ENCODE measurements at regions not wholly inside any gene's neighbourhood (a gene's known extent, or its start where the extent isn't known, plus 50 kb on each side); places are given as distances from the start of the nearest gene placed in this dataset.

DNA sequence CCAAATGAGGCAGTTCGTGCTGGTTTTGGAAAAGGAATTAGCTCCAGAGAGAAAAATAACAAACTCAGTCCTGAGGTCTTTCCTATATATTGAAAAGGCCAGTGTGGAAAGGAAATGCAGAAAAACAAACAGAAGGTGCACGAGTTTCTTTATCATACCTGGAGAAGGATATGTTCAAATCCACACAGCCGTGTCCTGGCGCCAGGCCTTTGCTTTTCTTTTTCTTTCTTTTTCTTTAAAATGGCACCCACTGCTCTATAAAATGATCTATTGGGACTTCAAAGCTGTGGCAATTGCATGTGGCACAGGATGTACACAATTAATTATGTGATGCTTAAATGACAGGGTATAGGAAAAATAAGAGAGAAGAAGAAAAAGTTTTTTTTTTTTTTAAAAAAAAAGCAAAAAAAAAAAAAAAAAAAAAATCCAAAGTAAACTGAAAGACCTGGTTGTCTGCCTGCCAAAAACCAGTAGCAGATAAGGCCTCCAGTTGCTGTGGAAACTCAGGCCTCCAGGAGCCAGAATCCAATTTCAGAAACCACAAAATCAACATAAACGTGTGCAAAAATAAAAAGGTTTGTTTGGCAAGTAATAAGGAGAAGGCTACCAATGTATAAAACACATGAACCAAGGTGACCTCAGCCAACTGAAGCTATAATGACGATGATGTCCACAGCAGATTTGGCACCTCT lies 957.6 kb upstream of the SOX9 start:
- Histone ChIP-seq H3K36me3 (ENCODE audit: control insufficient read depth, insufficient read depth, low read length) (no peaks in the 10 kb centered on the region), H3K4me1 (ENCODE audit: control insufficient read depth, insufficient read depth, low read length) (peaks cover 2% of the 10 kb centered on the region; the same call in 1 of the 2 replicates), H3K9me3 (ENCODE audit: control insufficient read depth, insufficient read depth, low read depth, low read length) (no peaks in the 10 kb centered on the region), H3K27ac (ENCODE audit: low read length) (no peak overlapping the region), H3K27me3 (ENCODE audit: control insufficient read depth, insufficient read depth, low read length) (peaks cover 2% of the 10 kb centered on the region; the same call in 1 of the 2 replicates), H3K4me3 (ENCODE audit: low read depth in 2 of 2, low read length in 2 of 2) (no peak overlapping the region)
- in situ Hi-C loops (cut with HindIII; ENCODE audit: low pct_unique_long_range_greater_than_20kb, low sequenced_read_pairs), result no loop called here
- CTCF ChIA-PET, result no interaction called here
- DNase-seq (ENCODE audit: low read depth, low spot score) (no peak), ATAC-seq (no peak)
- no TSS peak for BruUV-seq (replicated peaks)
- POLR2A ChIA-PET, result no interaction called here
- intact Hi-C loops (cut with micrococcal nuclease; ENCODE audit: unreplicated experiment), result no loop called here
- TF ChIP-seq SIN3A (IDR thresholded peaks at IDR 0.05; ENCODE audit: borderline replicate concordance, insufficient read depth, low read depth, low read length) (no peak), TCF7L2 (IDR thresholded peaks at IDR 0.05; ENCODE audit: low read depth, low read length) (no peak), POLR2AphosphoS5 (IDR thresholded peaks at IDR 0.05; ENCODE audit: low read depth, low read length) (no peak)
- TF ChIP-seq, protein P1, sequence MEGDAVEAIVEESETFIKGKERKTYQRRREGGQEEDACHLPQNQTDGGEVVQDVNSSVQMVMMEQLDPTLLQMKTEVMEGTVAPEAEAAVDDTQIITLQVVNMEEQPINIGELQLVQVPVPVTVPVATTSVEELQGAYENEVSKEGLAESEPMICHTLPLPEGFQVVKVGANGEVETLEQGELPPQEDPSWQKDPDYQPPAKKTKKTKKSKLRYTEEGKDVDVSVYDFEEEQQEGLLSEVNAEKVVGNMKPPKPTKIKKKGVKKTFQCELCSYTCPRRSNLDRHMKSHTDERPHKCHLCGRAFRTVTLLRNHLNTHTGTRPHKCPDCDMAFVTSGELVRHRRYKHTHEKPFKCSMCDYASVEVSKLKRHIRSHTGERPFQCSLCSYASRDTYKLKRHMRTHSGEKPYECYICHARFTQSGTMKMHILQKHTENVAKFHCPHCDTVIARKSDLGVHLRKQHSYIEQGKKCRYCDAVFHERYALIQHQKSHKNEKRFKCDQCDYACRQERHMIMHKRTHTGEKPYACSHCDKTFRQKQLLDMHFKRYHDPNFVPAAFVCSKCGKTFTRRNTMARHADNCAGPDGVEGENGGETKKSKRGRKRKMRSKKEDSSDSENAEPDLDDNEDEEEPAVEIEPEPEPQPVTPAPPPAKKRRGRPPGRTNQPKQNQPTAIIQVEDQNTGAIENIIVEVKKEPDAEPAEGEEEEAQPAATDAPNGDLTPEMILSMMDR (IDR thresholded peaks at IDR 0.05), result no peak
- TF ChIP-seq, protein P2, sequence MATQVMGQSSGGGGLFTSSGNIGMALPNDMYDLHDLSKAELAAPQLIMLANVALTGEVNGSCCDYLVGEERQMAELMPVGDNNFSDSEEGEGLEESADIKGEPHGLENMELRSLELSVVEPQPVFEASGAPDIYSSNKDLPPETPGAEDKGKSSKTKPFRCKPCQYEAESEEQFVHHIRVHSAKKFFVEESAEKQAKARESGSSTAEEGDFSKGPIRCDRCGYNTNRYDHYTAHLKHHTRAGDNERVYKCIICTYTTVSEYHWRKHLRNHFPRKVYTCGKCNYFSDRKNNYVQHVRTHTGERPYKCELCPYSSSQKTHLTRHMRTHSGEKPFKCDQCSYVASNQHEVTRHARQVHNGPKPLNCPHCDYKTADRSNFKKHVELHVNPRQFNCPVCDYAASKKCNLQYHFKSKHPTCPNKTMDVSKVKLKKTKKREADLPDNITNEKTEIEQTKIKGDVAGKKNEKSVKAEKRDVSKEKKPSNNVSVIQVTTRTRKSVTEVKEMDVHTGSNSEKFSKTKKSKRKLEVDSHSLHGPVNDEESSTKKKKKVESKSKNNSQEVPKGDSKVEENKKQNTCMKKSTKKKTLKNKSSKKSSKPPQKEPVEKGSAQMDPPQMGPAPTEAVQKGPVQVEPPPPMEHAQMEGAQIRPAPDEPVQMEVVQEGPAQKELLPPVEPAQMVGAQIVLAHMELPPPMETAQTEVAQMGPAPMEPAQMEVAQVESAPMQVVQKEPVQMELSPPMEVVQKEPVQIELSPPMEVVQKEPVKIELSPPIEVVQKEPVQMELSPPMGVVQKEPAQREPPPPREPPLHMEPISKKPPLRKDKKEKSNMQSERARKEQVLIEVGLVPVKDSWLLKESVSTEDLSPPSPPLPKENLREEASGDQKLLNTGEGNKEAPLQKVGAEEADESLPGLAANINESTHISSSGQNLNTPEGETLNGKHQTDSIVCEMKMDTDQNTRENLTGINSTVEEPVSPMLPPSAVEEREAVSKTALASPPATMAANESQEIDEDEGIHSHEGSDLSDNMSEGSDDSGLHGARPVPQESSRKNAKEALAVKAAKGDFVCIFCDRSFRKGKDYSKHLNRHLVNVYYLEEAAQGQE (IDR thresholded peaks at IDR 0.05; ENCODE audit: insufficient read depth in 1 of 2, low read depth in 2 of 2, low read length in 1 of 2), result no peak

DNA sequence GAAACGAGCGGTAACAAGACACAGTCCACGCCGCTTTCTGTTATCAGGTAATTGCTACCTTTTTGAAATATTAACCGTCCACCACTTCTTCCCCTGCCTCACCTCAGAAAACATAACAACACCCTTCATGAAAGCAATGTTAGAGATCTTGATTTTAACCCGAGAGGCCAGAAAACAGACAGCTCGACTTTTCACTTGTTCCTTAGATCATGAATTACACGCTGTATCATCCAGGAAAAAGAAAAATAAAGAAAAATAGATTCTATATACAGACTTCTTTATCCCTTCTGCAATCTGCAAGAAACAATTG lies 957.1 kb upstream of the SOX9 start:
- TF ChIP-seq SIN3A (IDR thresholded peaks at IDR 0.05; ENCODE audit: borderline replicate concordance, insufficient read depth, low read depth, low read length) (no peak), POLR2AphosphoS5 (IDR thresholded peaks at IDR 0.05; ENCODE audit: low read depth, low read length) (no peak), TCF7L2 (IDR thresholded peaks at IDR 0.05; ENCODE audit: low read depth, low read length) (no peak)
- TF ChIP-seq, protein P1 (IDR thresholded peaks at IDR 0.05), result no peak
- TF ChIP-seq, protein P2 (IDR thresholded peaks at IDR 0.05; ENCODE audit: insufficient read depth in 1 of 2, low read depth in 2 of 2, low read length in 1 of 2), result no peak
- in situ Hi-C loops (cut with HindIII; ENCODE audit: low pct_unique_long_range_greater_than_20kb, low sequenced_read_pairs), result no loop called here

More for the DNA sequence above, 957.1 kb upstream of the SOX9 start:
- ATAC-seq, result no peak
- POLR2A ChIA-PET, result no interaction called here
- no peak overlapping the region for H3K4me3 ChIP-seq (ENCODE audit: low read depth in 2 of 2, low read length in 2 of 2)
- CTCF ChIA-PET, result no interaction called here
- no peak overlapping the region for H3K27ac ChIP-seq (ENCODE audit: low read length)
- no peaks in the 10 kb centered on the region for H3K9me3 ChIP-seq (ENCODE audit: control insufficient read depth, insufficient read depth, low read depth, low read length)
- no TSS peak for BruUV-seq (replicated peaks)
- intact Hi-C loops (cut with micrococcal nuclease; ENCODE audit: unreplicated experiment), result no loop called here
- H3K36me3 ChIP-seq (ENCODE audit: control insufficient read depth, insufficient read depth, low read length), result no peaks in the 10 kb centered on the region
- DNase-seq (ENCODE audit: low read depth, low spot score), result no peak
- H3K27me3 ChIP-seq (ENCODE audit: control insufficient read depth, insufficient read depth, low read length), result peaks cover 2% of the 10 kb centered on the region; the same call in 1 of the 2 replicates
- peaks cover 2% of the 10 kb centered on the region; the same call in 1 of the 2 replicates for H3K4me1 ChIP-seq (ENCODE audit: control insufficient read depth, insufficient read depth, low read length)

Measured in Panc1 (cell line).